ENCODE measurements at regions not wholly inside any gene's neighbourhood (a gene's known extent, or its start where the extent isn't known, plus 50 kb on each side); places are given as distances from the start of the nearest gene placed in this dataset.
A peak's percentile ranks its signal among the peaks of the same experiment; 100 is the strongest.

DNA sequence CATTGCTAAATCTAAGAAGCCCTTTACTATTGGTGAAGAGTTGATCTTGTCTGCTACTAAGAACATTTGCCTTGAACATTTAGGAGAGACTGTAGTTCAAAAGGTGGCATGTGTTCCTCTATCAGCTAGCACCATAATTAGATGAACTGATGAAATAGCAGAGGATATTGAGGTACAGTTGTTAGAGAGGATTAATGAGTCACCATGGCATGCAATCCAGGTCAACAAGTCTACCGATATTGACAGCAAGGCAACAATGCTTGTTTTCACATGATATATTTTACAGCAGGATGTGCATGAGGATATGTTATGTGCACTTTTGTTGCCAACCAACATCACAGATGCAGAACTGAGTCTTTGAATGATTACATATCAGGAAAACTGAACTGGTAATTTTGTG, 134.3 kb upstream of the CDH9 start:
- no peak overlapping the region for H3K27ac Mint-ChIP-seq
- H3K27me3 Mint-ChIP-seq (ENCODE audit: insufficient read depth), result peaks cover 2% of the 10 kb centered on the region
- H3K9me3 Mint-ChIP-seq, result no peaks in the 10 kb centered on the region
- no peak for DNase-seq
- H3K4me3 Mint-ChIP-seq, result no peak overlapping the region
- no peaks in the 10 kb centered on the region for H3K36me3 Mint-ChIP-seq (ENCODE audit: low read depth)
- TF ChIP-seq, protein P1, sequence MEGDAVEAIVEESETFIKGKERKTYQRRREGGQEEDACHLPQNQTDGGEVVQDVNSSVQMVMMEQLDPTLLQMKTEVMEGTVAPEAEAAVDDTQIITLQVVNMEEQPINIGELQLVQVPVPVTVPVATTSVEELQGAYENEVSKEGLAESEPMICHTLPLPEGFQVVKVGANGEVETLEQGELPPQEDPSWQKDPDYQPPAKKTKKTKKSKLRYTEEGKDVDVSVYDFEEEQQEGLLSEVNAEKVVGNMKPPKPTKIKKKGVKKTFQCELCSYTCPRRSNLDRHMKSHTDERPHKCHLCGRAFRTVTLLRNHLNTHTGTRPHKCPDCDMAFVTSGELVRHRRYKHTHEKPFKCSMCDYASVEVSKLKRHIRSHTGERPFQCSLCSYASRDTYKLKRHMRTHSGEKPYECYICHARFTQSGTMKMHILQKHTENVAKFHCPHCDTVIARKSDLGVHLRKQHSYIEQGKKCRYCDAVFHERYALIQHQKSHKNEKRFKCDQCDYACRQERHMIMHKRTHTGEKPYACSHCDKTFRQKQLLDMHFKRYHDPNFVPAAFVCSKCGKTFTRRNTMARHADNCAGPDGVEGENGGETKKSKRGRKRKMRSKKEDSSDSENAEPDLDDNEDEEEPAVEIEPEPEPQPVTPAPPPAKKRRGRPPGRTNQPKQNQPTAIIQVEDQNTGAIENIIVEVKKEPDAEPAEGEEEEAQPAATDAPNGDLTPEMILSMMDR (IDR thresholded peaks at IDR 0.05), result no peak
- no peaks in the 10 kb centered on the region for H3K4me1 Mint-ChIP-seq (ENCODE audit: low read depth)

GRCh38 chr5:27171761-27172261, 133.4 kb upstream of the CDH9 start:
- Mint-ChIP-seq H3K27me3 (ENCODE audit: insufficient read depth) (peaks cover 2% of the 10 kb centered on the region), H3K36me3 (ENCODE audit: low read depth) (no peaks in the 10 kb centered on the region), H3K27ac (no peak overlapping the region), H3K9me3 (no peaks in the 10 kb centered on the region), H3K4me1 (ENCODE audit: low read depth) (no peaks in the 10 kb centered on the region), H3K4me3 (no peak overlapping the region)
- TF ChIP-seq, protein P1 (IDR thresholded peaks at IDR 0.05), result no peak
- no peak for DNase-seq

GRCh38 chr5:27158775-27159174, 120.4 kb upstream of the CDH9 start:
- TF ChIP-seq, protein P1 (IDR thresholded peaks at IDR 0.05), result no peak
- no peak overlapping the region for H3K27ac Mint-ChIP-seq
- peaks cover 41% of the 10 kb centered on the region for H3K9me3 Mint-ChIP-seq
- H3K4me3 Mint-ChIP-seq, result no peak overlapping the region
- peaks cover 30% of the 10 kb centered on the region; the same call in 1 of the 2 replicates for H3K36me3 Mint-ChIP-seq (ENCODE audit: low read depth)
- no peaks in the 10 kb centered on the region for H3K4me1 Mint-ChIP-seq (ENCODE audit: low read depth)
- peak; percentile 3 for DNase-seq
- peaks cover 2% of the 10 kb centered on the region for H3K27me3 Mint-ChIP-seq (ENCODE audit: insufficient read depth)

- no peak overlapping the region for H3K27ac Mint-ChIP-seq
These were observed 119.8 kb upstream of the CDH9 start for GRCh38 chr5:27158171-27158570.

DNA sequence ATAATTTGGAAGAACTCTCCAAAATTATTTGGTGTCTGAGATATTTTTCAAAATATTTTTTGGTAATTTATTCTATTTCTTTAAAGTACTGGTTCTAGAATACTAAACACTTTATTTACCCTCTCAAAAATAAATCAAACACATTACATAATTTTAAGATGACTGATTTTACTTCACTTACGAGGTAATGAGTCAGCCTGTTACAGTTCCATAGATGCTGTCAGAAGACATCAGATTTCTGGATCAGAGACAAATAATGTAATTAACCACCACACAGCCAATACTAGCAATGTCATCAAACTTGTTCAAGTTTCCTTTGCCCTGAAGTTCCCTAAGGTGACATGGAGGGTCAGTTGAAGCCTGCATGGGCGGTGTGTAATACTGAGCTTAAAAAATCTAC, 106.1 kb upstream of the CDH9 start:
- TF ChIP-seq, protein P1 (IDR thresholded peaks at IDR 0.05), result no peak
- H3K27me3 Mint-ChIP-seq (ENCODE audit: insufficient read depth), result no peaks in the 10 kb centered on the region
- 0 out of 2 replicates have a peak overlapping the region, but pooled peaks have one; percentile 29 for H3K27ac Mint-ChIP-seq
- DNase-seq, result no peak
- H3K36me3 Mint-ChIP-seq (ENCODE audit: low read depth), result no peaks in the 10 kb centered on the region
- peaks cover 38% of the 10 kb centered on the region for H3K4me1 Mint-ChIP-seq (ENCODE audit: low read depth)
- no peaks in the 10 kb centered on the region for H3K9me3 Mint-ChIP-seq
- H3K4me3 Mint-ChIP-seq, result no peak overlapping the region

More at GRCh38 chr5:27158171-27158570, 119.8 kb upstream of the CDH9 start:
- no peaks in the 10 kb centered on the region for H3K4me1 Mint-ChIP-seq (ENCODE audit: low read depth)
- DNase-seq, result no peak
- H3K4me3 Mint-ChIP-seq, result no peak overlapping the region
- peaks cover 41% of the 10 kb centered on the region for H3K9me3 Mint-ChIP-seq
- H3K27me3 Mint-ChIP-seq (ENCODE audit: insufficient read depth), result peaks cover 2% of the 10 kb centered on the region
- TF ChIP-seq, protein P1 (IDR thresholded peaks at IDR 0.05), result no peak
- H3K36me3 Mint-ChIP-seq (ENCODE audit: low read depth), result peaks cover 30% of the 10 kb centered on the region; the same call in 1 of the 2 replicates
